GM12875 (cell line): ENCODE measurements at regions not wholly inside any gene's neighbourhood (a gene's known extent, or its start where the extent isn't known, plus 50 kb on each side); places are given as distances from the start of the nearest gene placed in this dataset.

Source experiments
- H3K4me3 ChIP-seq: one replicate; pipeline ENCODE4 v1.5.1; 2011; ENCODE audit warnings: low read depth, low read length, control low read depth
- CTCF ChIP-seq: IDR thresholded peaks from 2 replicates; pipeline ENCODE4 v1.5.1; 2011; ENCODE audit warnings: low read depth, mild to moderate bottlenecking, control low read depth, inconsistent platforms, low read length, moderate library complexity, borderline replicate concordance; ENCODE audit not compliant: insufficient read depth

GRCh38 chr2:147392180-147392579 lies 452.6 kb upstream of the ACVR2A start:
- no peak for TF ChIP-seq CTCF

GRCh38 chr2:147390475-147390874 lies 454.4 kb upstream of the ACVR2A start:
- TF ChIP-seq CTCF, result no peak
- H3K4me3 ChIP-seq, result no peak overlapping the region

More at GRCh38 chr2:147392180-147392579, 452.6 kb upstream of the ACVR2A start:
- H3K4me3 ChIP-seq, result no peak overlapping the region

GRCh38 chr2:147389218-147389617 lies 455.6 kb upstream of the ACVR2A start:
- TF ChIP-seq CTCF, result no peak
- H3K4me3 ChIP-seq, result no peak overlapping the region

GRCh38 chr2:147388217-147388616 lies 456.6 kb upstream of the ACVR2A start:
- TF ChIP-seq CTCF, result no peak
- no peak overlapping the region for H3K4me3 ChIP-seq

GRCh38 chr2:147386284-147386683 lies 458.5 kb upstream of the ACVR2A start:
- no peak overlapping the region for H3K4me3 ChIP-seq
- TF ChIP-seq CTCF, result no peak

GRCh38 chr2:147385600-147385999 lies 459.2 kb upstream of the ACVR2A start:
- H3K4me3 ChIP-seq, result no peak overlapping the region
- TF ChIP-seq CTCF, result no peak

- TF ChIP-seq CTCF, result no peak
- no peak overlapping the region for H3K4me3 ChIP-seq
Measured at GRCh38 chr2:147384659-147385058, 460.2 kb upstream of the ACVR2A start.
